ENCODE measurements at regions not wholly inside any gene's neighbourhood (a gene's known extent, or its start where the extent isn't known, plus 50 kb on each side); places are given as distances from the start of the nearest gene placed in this dataset.

GRCh38 chr16:59170099-59170712 is 436.1 kb upstream of the GOT2 start:
- Histone ChIP-seq H3K9me2 (replicated peaks; ENCODE audit: insufficient read depth, low read length) (no peaks in the 10 kb centered on the region), H3K27ac (ENCODE audit: low read length) (no peak overlapping the region), H3K4me2 (ENCODE audit: low read depth, low read length) (no peak overlapping the region), H3K4me1 (ENCODE audit: low read length) (no peaks in the 10 kb centered on the region), H2AFZ (ENCODE audit: low read length) (no peak overlapping the region), H3K4me3 (ENCODE audit: low read length) (no peak overlapping the region), H3K79me2 (ENCODE audit: low read length) (no peaks in the 10 kb centered on the region), H3F3A (ENCODE audit: insufficient read depth, low read length) (no peaks in the 10 kb centered on the region), H3K9me3 (replicated peaks; ENCODE audit: insufficient read depth, low read length) (no peaks in the 10 kb centered on the region), H3K9ac (ENCODE audit: low read length) (no peak overlapping the region), H4K20me1 (ENCODE audit: insufficient read depth, low read length) (no peaks in the 10 kb centered on the region), H3K36me3 (replicated peaks; ENCODE audit: insufficient read depth, low read length) (no peaks in the 10 kb centered on the region), H3K27me3 (replicated peaks; ENCODE audit: insufficient read depth, low read length) (no peaks in the 10 kb centered on the region)
- TF ChIP-seq, protein P1, sequence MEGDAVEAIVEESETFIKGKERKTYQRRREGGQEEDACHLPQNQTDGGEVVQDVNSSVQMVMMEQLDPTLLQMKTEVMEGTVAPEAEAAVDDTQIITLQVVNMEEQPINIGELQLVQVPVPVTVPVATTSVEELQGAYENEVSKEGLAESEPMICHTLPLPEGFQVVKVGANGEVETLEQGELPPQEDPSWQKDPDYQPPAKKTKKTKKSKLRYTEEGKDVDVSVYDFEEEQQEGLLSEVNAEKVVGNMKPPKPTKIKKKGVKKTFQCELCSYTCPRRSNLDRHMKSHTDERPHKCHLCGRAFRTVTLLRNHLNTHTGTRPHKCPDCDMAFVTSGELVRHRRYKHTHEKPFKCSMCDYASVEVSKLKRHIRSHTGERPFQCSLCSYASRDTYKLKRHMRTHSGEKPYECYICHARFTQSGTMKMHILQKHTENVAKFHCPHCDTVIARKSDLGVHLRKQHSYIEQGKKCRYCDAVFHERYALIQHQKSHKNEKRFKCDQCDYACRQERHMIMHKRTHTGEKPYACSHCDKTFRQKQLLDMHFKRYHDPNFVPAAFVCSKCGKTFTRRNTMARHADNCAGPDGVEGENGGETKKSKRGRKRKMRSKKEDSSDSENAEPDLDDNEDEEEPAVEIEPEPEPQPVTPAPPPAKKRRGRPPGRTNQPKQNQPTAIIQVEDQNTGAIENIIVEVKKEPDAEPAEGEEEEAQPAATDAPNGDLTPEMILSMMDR (IDR thresholded peaks at IDR 0.05; ENCODE audit: low read length) = no peak
- TF ChIP-seq EZH2phosphoT487 (IDR thresholded peaks at IDR 0.05; ENCODE audit: low read length) (no peak), EZH2 (optimal IDR thresholded peaks at IDR 0.05; ENCODE audit: low read depth, low read length) (no peak)
- DNase-seq = no peak

DNA sequence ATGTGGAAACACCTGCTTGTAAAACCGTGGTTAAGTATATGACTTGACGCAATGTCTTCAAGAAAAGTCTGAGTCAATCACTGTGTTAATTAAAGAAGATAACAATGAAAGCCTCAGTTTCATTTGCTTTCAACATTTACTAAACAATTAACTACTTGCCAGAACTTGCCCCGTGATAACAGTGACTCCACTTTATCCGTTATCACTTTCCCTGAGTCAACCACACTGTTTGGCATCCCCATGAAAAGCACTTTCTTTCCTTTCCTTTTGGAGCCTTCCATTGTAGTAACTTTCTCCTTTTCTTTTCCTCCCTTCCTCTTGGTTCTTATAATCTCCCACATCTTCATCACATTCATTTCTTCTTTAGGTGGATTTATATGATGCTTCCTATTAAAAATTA is 435.1 kb upstream of the GOT2 start:
- Histone ChIP-seq H3F3A (ENCODE audit: insufficient read depth, low read length) (no peaks in the 10 kb centered on the region), H3K4me3 (ENCODE audit: low read length) (no peak overlapping the region), H2AFZ (ENCODE audit: low read length) (no peak overlapping the region), H3K9ac (ENCODE audit: low read length) (no peak overlapping the region), H3K9me3 (replicated peaks; ENCODE audit: insufficient read depth, low read length) (no peaks in the 10 kb centered on the region), H3K27ac (ENCODE audit: low read length) (no peak overlapping the region), H3K4me2 (ENCODE audit: low read depth, low read length) (no peak overlapping the region), H3K9me2 (replicated peaks; ENCODE audit: insufficient read depth, low read length) (no peaks in the 10 kb centered on the region), H3K27me3 (replicated peaks; ENCODE audit: insufficient read depth, low read length) (no peaks in the 10 kb centered on the region), H3K79me2 (ENCODE audit: low read length) (no peaks in the 10 kb centered on the region), H4K20me1 (ENCODE audit: insufficient read depth, low read length) (no peaks in the 10 kb centered on the region), H3K36me3 (replicated peaks; ENCODE audit: insufficient read depth, low read length) (no peaks in the 10 kb centered on the region), H3K4me1 (ENCODE audit: low read length) (no peaks in the 10 kb centered on the region)
- TF ChIP-seq EZH2 (optimal IDR thresholded peaks at IDR 0.05; ENCODE audit: low read depth, low read length) (no peak), EZH2phosphoT487 (IDR thresholded peaks at IDR 0.05; ENCODE audit: low read length) (no peak)
- TF ChIP-seq, protein P1 (IDR thresholded peaks at IDR 0.05; ENCODE audit: low read length) = no peak
- no peak for DNase-seq

DNA sequence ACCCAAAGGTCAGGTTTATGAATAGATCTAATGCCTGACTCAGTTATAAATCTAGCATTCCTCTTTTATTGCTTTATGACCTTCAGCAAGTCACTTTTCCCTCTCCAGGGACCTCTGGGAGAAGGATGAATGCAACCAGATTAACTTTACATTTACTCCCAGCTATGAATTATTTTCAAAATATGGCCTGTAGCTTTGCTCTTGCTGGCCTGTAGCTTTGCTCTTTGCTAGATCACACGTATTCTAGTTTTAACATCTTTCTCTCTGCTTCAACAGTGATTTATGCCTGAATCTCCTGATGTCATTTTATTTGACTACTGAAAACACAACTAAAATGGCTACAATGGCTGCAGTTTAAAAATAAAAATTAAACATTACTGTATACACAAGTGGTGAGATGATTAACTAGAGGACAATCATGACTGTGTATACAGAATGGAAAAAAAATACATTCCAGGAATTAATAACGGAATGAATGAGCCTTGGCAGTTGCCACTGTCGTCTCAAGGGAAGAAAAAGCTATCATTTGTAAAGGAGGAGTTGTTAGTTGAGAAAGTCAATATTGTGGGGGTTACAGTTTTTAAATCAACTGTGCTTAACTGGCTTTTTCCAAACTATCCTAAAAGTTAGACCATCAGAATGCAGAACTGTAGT is 434.5 kb upstream of the GOT2 start:
- H2AFZ ChIP-seq (ENCODE audit: low read length) = no peak overlapping the region
- H3K4me3 ChIP-seq (ENCODE audit: low read length) = no peak overlapping the region
- H3K36me3 ChIP-seq (replicated peaks; ENCODE audit: insufficient read depth, low read length) = no peaks in the 10 kb centered on the region
- H3K4me1 ChIP-seq (ENCODE audit: low read length) = no peaks in the 10 kb centered on the region
- H3K79me2 ChIP-seq (ENCODE audit: low read length) = no peaks in the 10 kb centered on the region
- H3K27ac ChIP-seq (ENCODE audit: low read length) = no peak overlapping the region
- no peaks in the 10 kb centered on the region for H3K9me3 ChIP-seq (replicated peaks; ENCODE audit: insufficient read depth, low read length)
- no peak overlapping the region for H3K9ac ChIP-seq (ENCODE audit: low read length)
- DNase-seq = no peak
- H3F3A ChIP-seq (ENCODE audit: insufficient read depth, low read length) = no peaks in the 10 kb centered on the region
- H3K9me2 ChIP-seq (replicated peaks; ENCODE audit: insufficient read depth, low read length) = no peaks in the 10 kb centered on the region
- no peaks in the 10 kb centered on the region for H3K27me3 ChIP-seq (replicated peaks; ENCODE audit: insufficient read depth, low read length)
- H4K20me1 ChIP-seq (ENCODE audit: insufficient read depth, low read length) = no peaks in the 10 kb centered on the region
- H3K4me2 ChIP-seq (ENCODE audit: low read depth, low read length) = no peak overlapping the region
- no peak for TF ChIP-seq EZH2phosphoT487 (IDR thresholded peaks at IDR 0.05; ENCODE audit: low read length)
- TF ChIP-seq, protein P1 (IDR thresholded peaks at IDR 0.05; ENCODE audit: low read length) = no peak
- no peak for TF ChIP-seq EZH2 (optimal IDR thresholded peaks at IDR 0.05; ENCODE audit: low read depth, low read length)
